Kidney tubule cell (primary cell): ENCODE measurements at regions not wholly inside any gene's neighbourhood (a gene's known extent, or its start where the extent isn't known, plus 50 kb on each side); places are given as distances from the start of the nearest gene placed in this dataset.
"Not testable (repeated sequence)": the region's sequence is repeated elsewhere in the genome, so short reads cannot be mapped to it uniquely, and the experiment has no call there.

Experiments used
- DNase-seq: peaks from one replicate; pipeline ENCODE4 v3.0.0-alpha.2; 2018; ENCODE audit warnings: low spot score

DNA sequence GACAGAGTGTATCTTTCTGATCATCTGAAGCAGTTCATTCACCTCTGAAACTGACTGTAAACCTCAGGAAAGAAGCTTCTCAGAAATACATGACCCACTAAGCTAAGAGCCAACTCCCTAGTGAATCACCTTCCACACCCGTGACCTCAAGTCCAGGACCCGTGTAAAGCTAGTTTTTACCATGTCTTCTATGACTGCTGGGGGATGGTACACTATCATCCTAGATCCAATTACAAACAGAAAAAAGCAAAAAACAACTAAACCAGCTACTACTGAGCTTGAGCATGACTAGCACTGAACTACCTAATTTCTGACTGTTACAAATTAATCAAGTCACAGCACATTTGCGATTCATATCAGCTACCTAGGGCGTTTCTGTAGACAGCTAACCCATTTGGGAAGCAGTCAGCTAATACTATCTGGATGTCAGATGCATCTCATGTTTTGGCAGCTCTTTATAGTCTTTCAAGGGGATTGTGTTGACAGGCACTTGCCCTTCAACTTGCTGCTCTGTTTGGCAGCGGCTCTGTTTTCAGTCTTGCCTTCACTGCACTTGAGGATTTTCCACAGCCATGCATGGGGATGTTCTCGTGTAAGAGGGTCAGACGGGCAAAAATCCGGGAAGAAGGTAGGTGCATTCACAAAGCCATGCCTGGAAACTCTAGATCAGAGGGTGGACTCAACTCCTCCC lies 350.3 kb downstream of the ANAPC1 start:
- peak; percentile 17 for DNase-seq

DNA sequence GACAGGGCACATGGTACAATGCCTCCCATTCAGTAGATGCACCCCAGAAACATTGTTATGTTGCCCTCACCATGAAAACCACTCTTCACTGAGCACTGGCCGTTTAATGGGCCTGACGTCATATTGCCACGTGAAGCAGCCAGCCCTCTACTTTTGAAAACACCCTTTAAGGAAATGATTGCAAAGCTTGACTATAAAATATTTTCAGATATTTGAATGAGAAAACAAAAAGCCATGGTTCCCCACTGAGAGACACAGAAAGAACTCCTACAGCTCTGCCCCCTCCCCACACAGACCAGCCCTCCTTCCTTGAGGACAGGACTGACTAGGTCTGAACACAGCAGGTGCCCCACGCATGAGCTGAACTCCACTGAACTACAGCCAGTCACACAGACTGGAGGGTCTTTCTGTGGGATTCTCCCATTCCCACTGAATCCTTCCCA lies 349.1 kb downstream of the ANAPC1 start:
- DNase-seq, result peak; percentile 65

DNA sequence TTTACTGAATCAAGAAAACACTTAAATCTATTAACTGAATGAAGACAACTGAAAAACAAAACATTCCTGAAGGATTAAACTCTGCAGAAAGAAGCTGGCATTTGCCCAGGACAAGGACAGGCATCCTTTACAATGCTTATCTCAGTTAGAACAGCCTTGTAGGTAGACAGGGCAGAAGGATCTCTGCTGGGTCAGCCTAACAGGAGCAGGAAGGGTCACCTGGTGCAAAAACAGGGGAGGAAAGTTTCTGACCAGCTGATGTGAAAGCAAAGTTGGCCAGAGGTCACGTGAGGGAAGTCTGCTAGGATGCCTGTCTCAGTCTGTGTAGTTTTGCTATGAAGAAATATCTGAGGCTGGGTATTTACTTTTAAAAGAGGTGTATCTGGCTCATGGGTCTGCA lies 348.6 kb downstream of the ANAPC1 start:
- peak; percentile 32 for DNase-seq

DNA sequence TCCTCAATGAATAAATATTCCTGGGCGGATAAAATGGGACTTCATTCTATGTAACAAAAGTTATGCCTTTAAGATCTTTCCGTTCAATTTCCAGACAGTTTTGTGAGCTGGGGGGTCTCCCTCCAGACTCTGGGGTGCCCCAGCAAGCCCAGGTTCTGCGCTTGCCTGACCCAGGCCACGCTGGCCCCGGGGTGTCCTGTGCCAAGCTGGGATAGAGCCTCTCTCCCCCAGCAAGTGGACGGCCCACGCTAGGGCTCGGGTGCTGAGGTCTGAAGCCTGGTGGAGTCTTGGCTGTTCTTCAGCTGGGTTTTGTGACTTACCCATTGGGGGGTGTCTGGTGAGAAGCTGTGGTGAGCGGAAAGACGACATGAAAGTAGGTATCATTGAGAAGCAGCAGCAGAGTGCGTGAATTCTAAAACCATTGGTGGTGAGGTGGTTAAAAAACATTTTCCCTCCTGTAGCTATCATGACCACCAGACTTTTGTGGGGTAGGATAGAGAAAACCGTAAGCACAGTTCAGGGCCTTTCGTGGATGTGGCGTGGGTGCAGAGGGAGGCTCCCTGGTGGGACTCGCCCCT lies 346.8 kb downstream of the ANAPC1 start:
- DNase-seq, result no peak

DNA sequence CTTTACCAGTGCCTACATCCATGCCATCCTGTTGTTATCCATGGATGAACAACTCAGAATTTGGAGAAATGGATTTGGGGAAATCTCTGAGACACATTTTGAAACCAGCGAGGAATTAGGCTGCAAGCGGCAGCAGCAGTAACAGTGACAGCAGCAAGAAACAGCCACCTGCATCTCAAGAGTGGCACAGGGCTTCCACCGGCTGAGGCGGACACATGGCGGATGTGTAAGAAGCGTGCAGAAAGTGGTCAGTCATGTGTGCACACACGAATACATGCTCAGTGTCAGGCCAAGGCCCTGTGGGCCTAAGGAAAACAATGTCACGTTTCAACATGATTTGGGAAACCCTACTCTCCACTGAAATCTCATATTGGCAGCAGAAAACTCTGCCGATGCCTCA lies 344.0 kb downstream of the ANAPC1 start:
- not testable (repeated sequence) for DNase-seq

DNA sequence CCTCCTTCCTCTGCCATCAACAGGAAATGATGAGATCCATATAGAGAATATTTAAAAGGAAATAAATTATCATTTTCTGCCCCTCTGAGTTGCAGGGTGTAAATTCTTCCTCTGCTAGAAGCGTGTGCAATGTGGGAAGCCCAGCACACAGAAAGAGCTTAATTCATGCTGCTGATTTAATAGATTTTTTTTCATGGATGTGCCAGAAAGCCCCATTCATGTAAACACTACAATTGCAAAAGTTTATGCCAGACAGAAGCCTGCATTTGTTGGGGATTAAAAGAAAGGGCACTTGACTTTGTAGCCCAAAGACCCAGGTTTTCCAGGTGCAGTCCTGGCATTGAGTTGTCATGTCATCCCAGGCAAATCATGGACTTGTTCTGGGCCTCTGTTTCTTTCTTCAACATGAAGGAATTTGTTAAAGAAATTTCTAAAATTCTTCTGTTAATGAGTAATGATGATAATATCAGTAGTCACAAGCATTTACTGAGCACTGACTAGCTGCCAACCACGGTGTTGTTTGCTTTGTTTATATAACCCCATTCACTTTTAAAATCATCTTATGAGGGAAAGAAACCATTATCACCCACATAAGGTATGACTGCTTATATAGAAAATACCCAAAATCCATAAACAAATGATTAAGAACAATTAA lies 341.7 kb downstream of the ANAPC1 start:
- peak; percentile 47 for DNase-seq

DNA sequence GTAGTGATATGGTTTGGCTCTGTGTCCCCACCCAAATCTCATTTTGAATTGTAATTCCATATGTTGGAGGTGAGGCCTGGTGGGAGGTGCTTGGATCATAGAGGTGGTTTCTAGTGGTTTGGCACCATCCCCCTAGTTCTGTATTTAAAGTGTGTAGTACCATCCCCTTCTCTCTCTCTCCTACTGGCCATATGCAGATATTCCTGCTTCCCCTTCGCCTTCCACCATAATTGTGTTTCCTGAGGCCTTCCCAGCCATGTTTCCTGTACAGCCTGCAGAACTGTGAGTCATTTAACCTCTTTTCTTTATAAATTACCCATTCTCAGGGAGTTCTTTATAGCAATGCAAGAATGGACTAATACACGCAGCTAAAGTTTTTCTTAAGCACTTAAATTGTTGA lies 340.0 kb downstream of the ANAPC1 start:
- not testable (repeated sequence) for DNase-seq

DNA sequence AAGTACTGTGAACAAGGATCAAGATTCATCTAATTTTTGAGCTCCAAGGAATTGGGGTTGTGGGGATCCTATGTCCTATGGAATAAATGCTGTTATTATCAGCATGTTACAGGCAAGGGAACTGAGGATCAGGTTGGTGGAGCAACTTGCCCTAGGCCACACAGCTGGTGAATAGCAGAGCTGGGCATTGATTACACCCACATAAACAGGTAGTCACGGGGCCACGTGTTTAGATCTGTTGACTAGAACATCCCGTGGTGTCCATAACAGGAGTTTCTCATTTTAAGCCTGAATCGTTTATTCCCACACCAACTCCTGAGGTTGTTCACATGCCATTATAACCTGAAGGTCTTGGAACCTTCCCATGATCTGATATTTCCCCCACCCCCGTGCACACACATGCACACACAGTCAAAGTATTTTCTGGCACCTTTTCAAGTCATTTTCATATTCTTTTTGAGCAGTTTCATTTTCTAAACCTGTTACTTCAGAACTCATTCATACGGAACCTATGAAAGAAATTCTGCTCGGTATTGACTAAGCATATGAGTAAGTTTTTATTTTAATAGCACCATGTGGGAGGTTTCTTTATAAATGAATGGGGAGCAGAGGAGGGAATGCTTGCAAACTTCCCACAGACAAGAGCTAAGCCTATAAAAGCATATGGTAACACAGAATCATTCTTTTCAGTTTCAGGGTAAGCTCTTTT lies 338.1 kb downstream of the ANAPC1 start:
- not testable (repeated sequence) for DNase-seq

DNA sequence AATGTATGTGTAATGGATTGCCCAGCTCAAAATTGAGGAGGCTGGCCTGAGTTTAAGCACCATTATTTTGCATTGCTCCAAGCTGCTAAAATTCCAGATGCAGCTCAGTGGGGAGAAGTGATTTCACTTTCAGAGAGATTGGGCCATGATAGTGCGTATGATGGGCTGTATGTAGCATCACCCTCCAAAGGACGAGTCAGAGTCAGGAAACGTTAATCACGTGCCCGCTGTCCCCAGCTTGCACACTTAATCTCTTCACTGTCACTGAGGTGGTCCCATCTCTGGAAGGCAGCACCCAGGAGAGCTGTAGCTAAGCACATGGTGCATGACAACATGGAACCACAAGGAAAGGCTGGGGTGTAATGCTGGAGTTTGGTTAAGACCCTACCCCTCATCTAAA lies 337.4 kb downstream of the ANAPC1 start:
- not testable (repeated sequence) for DNase-seq

DNA sequence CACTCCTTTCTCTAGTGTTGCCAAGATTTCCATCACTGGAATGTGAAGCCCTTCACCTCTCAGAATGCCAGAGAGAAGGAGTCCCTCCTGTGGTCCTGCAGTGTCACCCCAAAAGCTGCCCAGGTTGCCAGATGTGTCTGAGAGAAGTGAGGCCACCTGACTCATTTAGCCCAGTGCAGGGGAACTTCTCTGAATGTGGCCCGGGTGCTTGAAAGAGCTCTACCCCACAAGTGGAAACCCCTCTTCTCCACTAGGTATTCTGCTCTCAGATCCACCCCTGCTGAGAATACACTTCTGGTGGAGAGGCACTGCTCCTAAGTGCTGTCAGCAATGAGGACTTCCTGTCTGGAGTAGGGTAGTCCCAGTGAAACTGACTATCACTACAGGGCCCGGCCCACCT lies 334.8 kb downstream of the ANAPC1 start:
- not testable (repeated sequence) for DNase-seq

DNA sequence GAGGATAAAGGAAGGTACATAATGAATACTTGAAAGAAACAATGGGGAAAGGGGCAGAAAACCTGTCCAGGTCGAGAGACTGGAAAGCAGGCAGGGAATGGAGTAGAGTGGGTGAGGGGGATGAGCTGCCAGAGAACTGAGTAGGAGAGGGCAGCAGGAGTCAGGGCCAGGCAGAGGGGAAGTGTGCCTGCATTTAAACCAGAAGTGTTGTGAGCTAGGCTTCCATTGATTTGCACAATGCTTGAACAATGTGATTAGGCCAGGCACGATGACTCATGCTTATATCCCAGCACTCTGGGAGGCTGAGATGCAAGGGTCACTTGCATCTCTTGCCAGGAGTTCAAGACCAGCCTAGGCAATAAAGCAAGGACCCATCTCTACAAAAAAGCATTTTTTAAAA lies 332.6 kb downstream of the ANAPC1 start:
- not testable (repeated sequence) for DNase-seq

DNA sequence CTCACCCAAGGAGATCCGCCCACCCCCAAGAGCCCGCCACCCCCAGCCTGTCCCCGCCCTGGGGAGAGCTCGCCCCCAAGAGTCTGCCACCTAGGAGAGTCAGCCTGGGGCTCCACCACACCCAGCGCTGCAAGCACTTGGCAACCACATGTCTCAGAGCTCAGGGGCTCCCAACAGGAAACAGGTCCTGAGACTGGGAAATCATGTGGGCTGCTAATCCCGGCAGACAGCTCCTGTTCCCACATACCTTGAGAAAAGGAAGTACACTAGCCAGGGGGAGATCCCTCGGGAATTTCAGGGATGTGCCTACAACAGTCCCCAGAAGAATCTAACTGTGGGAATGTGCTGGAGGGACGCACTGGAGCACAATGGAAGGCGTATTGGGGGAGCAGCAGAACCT lies 331.4 kb downstream of the ANAPC1 start:
- not testable (repeated sequence) for DNase-seq

DNA sequence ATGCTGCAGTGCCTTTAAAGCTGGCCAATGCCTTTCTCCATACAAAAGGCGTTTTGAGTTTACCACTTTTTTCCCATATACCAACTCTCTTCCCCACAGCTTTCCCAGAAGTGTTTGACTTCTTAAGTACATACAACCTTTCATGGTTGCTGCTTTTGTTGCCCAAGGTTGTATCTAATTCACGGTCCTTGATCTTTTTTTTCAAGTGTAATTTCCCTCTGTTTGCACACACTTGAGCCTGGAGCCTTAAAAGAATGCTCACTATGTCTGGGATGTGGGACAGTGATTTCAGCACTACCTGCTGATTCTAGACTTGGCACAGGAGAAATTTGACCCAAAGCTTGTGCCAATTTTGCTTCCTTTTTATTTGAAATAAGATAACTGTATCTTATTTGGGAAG lies 324.7 kb downstream of the ANAPC1 start:
- not testable (repeated sequence) for DNase-seq

DNA sequence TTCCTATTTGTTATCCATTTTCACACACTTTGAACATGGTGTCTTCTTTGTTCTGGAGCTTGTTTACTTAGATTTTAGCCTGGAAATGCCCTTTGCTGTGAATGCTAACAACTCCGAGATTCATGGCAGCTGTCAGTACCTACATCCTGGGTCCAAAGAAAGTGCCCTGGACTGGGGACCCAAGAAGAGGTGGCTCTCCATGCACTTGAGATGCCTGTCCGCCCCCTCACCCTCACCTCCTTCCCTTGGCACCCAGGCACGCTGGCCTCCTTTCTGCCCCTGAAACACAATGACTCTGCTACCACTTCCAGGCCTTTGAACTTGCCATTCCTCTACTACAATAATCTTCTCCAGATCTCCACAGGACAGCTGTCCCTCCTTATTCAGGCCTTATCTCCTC lies 324.2 kb downstream of the ANAPC1 start:
- not testable (repeated sequence) for DNase-seq

DNA sequence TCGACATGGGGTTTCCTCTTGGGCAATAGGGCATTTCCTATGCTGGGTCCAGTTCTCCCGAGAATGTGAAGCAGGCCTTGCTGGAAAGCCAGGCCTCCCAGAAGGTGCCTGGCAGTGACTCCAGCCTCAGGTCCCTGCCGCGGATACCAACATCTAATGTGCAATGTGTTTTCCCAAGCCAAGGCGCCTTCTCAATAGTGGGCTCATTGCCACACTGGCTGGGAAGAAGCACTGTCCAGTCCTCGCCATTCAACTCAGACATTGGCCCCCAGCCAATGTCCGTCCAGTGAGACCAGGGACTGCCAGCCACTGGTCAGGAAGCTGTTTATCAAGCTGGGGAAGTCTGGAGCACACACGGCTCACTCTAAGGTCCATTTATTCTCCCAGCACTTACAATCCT lies 317.9 kb downstream of the ANAPC1 start:
- not testable (repeated sequence) for DNase-seq

DNA sequence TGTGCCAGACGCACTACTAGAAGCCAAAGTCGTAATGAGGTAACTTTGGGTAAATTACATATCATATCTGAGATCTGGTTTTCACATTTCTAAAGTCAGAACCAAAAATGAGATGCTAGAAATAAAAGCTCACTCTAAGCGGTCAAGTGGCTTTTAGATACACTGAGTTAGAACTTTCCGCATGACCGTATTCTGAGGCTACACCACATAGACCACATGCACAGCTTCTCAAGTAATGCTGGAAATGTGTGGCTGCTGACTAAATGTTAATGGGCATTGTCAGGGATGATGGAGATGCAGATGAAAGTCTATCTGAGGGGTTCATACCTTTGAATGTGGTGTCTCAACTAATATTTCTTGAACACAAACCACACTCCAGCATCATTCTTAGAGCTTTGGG lies 316.8 kb downstream of the ANAPC1 start:
- peak; percentile 55 for DNase-seq

DNA sequence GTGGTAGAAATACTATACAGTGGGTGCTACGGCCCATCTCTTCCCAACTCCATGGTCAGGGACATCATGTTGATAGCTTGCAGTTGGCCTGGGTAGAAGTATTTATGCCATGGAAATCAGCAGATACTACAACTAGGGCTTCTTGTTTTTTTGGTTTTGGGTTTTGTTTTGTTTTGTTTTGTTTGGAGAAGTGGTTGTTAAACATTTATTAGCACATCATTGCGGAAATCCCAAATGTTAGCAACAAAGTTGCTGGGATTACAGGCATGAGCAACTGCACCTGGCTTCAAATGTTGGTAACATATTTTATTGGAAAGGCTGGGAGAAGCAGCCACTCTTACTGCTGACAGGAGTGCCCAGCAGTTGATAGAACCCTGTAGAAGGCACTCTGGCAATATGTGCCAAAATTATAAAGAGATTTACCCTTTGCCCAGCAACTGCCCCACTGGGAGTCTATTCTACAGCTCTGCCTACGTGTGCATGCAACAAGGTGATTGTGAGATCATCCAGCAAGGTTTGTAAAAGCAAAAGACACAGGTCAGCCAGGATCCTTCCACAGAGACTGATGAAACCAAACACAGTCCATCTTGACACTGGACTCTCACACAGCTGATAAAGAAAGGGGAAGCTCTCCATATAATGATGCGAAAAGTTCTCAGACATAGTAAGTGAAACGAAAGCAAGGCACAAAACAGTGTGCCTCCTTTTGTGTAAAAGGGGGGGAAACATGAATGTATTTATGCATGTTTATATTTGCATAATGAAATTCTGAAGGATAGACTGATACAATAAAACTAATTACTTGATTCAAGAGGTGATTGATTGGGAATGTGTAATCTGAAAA lies 314.4 kb downstream of the ANAPC1 start:
- not testable (repeated sequence) for DNase-seq

DNA sequence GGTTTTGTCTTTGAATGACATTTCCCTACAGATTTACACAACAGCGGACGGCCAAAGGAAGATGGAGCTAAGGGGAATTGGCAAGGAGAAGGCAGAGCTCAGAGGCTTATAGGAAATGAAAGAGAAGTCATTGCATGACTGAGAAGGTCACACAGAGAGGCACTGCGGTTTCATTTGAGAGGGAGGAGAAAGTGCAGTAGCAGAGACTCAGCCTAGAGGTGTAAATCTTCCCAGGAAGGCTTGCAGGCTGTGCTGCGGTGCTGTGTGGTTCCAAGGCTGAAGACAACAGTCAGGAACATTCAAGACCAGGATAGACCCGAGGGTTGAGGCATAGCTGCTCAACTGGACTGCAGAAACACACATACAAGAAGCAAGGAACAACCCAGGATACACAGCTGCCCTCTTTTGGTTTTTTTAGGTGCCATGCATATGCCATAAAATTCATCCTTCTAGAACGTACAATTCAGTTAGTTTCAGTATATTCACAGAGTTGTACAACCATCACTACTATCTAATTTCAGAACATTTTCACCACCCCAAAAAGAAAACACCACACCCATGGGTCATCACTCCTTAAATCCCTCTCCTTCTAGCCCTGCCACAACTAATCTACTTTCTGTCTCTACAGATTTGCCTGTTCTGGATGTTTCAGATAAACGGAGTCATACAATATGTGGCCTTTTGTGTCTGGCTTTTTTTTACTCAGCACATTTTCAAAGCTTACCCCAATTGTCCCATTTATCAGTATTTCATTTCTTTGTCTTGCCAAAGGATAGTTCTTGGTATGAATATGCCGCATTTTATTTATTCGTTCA lies 313.5 kb downstream of the ANAPC1 start:
- DNase-seq, result not testable (repeated sequence)

DNA sequence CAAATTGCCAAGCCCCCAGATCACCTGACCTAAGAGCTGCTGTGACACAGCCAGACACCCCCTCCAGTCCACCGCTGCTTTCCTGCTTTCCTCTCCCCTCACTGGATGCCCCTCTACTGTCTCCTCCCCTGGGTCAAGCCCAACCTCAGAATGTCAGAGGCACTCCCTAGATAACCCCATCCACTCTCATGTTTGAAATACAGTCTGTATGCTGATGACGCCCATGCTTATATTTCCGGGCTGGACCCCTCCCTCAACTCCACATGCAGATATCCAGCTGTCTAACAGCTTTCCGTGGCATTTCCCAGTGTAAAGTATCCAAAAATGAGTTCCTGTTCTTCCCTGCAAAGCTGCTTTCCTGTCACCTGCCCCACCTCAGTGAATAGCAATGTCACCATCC lies 309.2 kb downstream of the ANAPC1 start:
- not testable (repeated sequence) for DNase-seq

DNA sequence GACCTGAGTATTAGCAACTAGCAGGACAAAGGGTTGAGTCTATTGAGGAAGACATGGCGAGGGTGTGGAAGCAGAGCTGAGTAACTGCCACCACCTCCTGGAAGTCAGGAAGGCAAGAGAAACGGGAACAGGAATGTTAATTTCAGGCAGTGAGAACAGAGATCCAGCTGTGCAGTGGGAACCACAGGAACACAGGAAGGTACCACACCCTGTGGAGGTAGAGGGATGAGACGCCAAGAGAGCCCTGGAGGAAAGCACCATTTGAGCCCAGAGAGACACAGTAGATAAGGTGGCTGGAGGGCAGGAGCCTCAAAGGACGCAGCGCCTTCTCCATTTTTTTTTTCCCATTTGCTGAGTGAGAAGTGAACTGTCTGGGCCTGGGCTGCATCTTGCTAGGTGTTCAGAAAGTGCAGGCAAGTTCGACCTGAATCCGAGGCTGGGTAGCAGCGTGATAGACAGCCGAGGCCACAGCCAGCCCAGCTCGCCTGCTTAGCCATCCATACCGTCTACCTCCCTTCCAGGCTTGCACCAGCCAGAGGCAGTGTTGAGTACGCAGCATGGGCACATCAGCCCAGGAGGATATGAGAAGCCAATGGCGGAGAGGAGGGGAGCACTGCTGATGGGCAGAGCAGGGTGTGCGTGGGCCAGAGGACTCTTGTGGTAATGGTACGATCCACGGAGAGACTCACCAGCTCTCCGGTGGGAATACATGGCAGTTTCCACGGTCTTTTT lies 306.7 kb downstream of the ANAPC1 start:
- not testable (repeated sequence) for DNase-seq
